CMK (cell line): ENCODE measurements at regions not wholly inside any gene's neighbourhood (a gene's known extent, or its start where the extent isn't known, plus 50 kb on each side); places are given as distances from the start of the nearest gene placed in this dataset.

Experiments
- DNase-seq: peaks from one replicate; pipeline ENCODE4 v3.0.0-alpha.2; 2010; ENCODE audit warnings: low read depth

- no peak for DNase-seq
Measured at GRCh38 chr5:53825926-53826325, 265.5 kb downstream of the NDUFS4 start.

- DNase-seq: no peak
Measured at GRCh38 chr5:53826504-53826903, 266.1 kb downstream of the NDUFS4 start.

GRCh38 chr5:53827211-53827651 is 266.8 kb downstream of the NDUFS4 start:
- DNase-seq: no peak

- no peak for DNase-seq
Measured at GRCh38 chr5:53831496-53831895, 271.1 kb downstream of the NDUFS4 start.
